Nephron (organoid): ENCODE measurements at regions not wholly inside any gene's neighbourhood (a gene's known extent, or its start where the extent isn't known, plus 50 kb on each side); places are given as distances from the start of the nearest gene placed in this dataset.

Experiments used
- H3K27ac Mint-ChIP-seq, 3 experiments: 2 replicates each; pipeline ENCODE4 v1.8.0; 2020; ENCODE audit warnings: mixed read lengths in 3 of 3, mild to moderate bottlenecking in 2 of 3, moderate library complexity in 1 of 3
- H3K27me3 Mint-ChIP-seq: 2 replicates; pipeline ENCODE4 v1.8.0; 2021; ENCODE audit warnings: low read depth, mild to moderate bottlenecking, moderate library complexity, mixed read lengths
- H3K36me3 Mint-ChIP-seq: 2 replicates; pipeline ENCODE4 v1.8.0; 2020; ENCODE audit warnings: low read depth, mixed read lengths
- H3K4me1 Mint-ChIP-seq: 2 replicates; pipeline ENCODE4 v1.8.0; 2020; ENCODE audit warnings: mixed read lengths
- H3K4me3 Mint-ChIP-seq, 3 experiments: 2 replicates each; pipeline ENCODE4 v1.8.0; 2020; ENCODE audit warnings: mild to moderate bottlenecking in 3 of 3, mixed read lengths in 3 of 3, moderate library complexity in 2 of 3
- H3K9me3 Mint-ChIP-seq: 2 replicates; pipeline ENCODE4 v1.8.0; 2020; ENCODE audit warnings: mixed read lengths
- CTCF ChIP-seq, 3 experiments: fragments of 200-600 bp; sonication (generic); IDR thresholded peaks; one replicate each; pipeline ENCODE4 v1.5.0; 2021; ENCODE audit warnings: antibody characterized with exemption in 3 of 3; ENCODE audit not compliant: unreplicated experiment in 3 of 3

- Mint-ChIP-seq H3K4me1 (peaks cover 24% of the 10 kb centered on the region), H3K27ac (no peak overlapping the region), H3K27me3 (no peaks in the 10 kb centered on the region), H3K36me3 (no peaks in the 10 kb centered on the region), H3K9me3 (no peaks in the 10 kb centered on the region), H3K4me3 (no peak overlapping the region)
- TF ChIP-seq CTCF (IDR thresholded peaks at IDR 0.05; ENCODE audit: unreplicated experiment in 3 of 3): no peak
Observed at GRCh38 chr5:164303646-164304215, 798.3 kb downstream of the MAT2B start.

GRCh38 chr5:164306662-164307061 lies 801.2 kb downstream of the MAT2B start:
- H3K4me1 Mint-ChIP-seq: peaks cover 23% of the 10 kb centered on the region
- no peak overlapping the region for H3K27ac Mint-ChIP-seq
- TF ChIP-seq CTCF (IDR thresholded peaks at IDR 0.05; ENCODE audit: unreplicated experiment in 3 of 3): no peak
- no peaks in the 10 kb centered on the region for H3K9me3 Mint-ChIP-seq
- no peaks in the 10 kb centered on the region for H3K27me3 Mint-ChIP-seq
- H3K36me3 Mint-ChIP-seq: no peaks in the 10 kb centered on the region
- no peak overlapping the region for H3K4me3 Mint-ChIP-seq

GRCh38 chr5:164312801-164313200 lies 807.4 kb downstream of the MAT2B start:
- Mint-ChIP-seq H3K4me1 (peaks cover 9% of the 10 kb centered on the region), H3K36me3 (no peaks in the 10 kb centered on the region), H3K4me3 (no peak overlapping the region), H3K27me3 (no peaks in the 10 kb centered on the region), H3K9me3 (no peaks in the 10 kb centered on the region), H3K27ac (no peak overlapping the region)
- TF ChIP-seq CTCF (IDR thresholded peaks at IDR 0.05; ENCODE audit: unreplicated experiment in 3 of 3): no peak

GRCh38 chr5:164317676-164318075 lies 812.3 kb downstream of the MAT2B start:
- peaks cover 9% of the 10 kb centered on the region for H3K4me1 Mint-ChIP-seq
- TF ChIP-seq CTCF (IDR thresholded peaks at IDR 0.05; ENCODE audit: unreplicated experiment in 3 of 3): no peak
- no peak overlapping the region for H3K4me3 Mint-ChIP-seq
- no peaks in the 10 kb centered on the region for H3K9me3 Mint-ChIP-seq
- H3K27me3 Mint-ChIP-seq: no peaks in the 10 kb centered on the region
- no peaks in the 10 kb centered on the region for H3K36me3 Mint-ChIP-seq
- no peak overlapping the region for H3K27ac Mint-ChIP-seq

GRCh38 chr5:164319161-164319560 lies 813.7 kb downstream of the MAT2B start:
- Mint-ChIP-seq H3K4me3 (no peak overlapping the region), H3K9me3 (no peaks in the 10 kb centered on the region), H3K4me1 (peaks cover 9% of the 10 kb centered on the region), H3K27ac (no peak overlapping the region), H3K27me3 (no peaks in the 10 kb centered on the region), H3K36me3 (no peaks in the 10 kb centered on the region)
- no peak for TF ChIP-seq CTCF (IDR thresholded peaks at IDR 0.05; ENCODE audit: unreplicated experiment in 3 of 3)

GRCh38 chr5:164324239-164324638 lies 818.8 kb downstream of the MAT2B start:
- H3K36me3 Mint-ChIP-seq: peaks cover 13% of the 10 kb centered on the region
- no peak overlapping the region for H3K4me3 Mint-ChIP-seq
- peaks cover 3% of the 10 kb centered on the region for H3K27me3 Mint-ChIP-seq
- peaks cover 20% of the 10 kb centered on the region for H3K9me3 Mint-ChIP-seq
- H3K4me1 Mint-ChIP-seq: no peaks in the 10 kb centered on the region
- H3K27ac Mint-ChIP-seq: no peak overlapping the region
- TF ChIP-seq CTCF (IDR thresholded peaks at IDR 0.05; ENCODE audit: unreplicated experiment in 3 of 3): no peak
